ENCODE measurements at regions not wholly inside any gene's neighbourhood (a gene's known extent, or its start where the extent isn't known, plus 50 kb on each side); places are given as distances from the start of the nearest gene placed in this dataset.

DNA sequence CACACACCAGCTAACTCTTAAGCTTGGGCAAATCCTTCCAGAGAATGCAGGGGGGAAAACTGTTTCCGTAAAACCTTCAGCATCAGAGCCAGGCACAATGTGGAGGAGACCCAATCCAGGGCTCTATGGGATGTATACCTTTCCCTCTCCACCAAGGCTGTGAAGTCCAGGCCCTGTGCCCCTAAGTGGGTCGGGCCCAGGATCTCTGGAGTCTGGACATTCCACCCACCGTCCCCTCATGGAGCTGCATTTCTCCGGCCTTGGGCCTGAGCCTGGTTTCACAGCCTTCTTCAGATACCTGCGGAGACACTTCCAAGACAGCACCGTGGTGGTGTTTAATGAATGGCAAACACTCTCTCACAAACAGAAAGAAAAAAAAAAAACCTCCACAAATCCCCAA is 186.2 kb downstream of the URI1 start:
- DNase-seq (ENCODE audit: low spot score): no peak

DNA sequence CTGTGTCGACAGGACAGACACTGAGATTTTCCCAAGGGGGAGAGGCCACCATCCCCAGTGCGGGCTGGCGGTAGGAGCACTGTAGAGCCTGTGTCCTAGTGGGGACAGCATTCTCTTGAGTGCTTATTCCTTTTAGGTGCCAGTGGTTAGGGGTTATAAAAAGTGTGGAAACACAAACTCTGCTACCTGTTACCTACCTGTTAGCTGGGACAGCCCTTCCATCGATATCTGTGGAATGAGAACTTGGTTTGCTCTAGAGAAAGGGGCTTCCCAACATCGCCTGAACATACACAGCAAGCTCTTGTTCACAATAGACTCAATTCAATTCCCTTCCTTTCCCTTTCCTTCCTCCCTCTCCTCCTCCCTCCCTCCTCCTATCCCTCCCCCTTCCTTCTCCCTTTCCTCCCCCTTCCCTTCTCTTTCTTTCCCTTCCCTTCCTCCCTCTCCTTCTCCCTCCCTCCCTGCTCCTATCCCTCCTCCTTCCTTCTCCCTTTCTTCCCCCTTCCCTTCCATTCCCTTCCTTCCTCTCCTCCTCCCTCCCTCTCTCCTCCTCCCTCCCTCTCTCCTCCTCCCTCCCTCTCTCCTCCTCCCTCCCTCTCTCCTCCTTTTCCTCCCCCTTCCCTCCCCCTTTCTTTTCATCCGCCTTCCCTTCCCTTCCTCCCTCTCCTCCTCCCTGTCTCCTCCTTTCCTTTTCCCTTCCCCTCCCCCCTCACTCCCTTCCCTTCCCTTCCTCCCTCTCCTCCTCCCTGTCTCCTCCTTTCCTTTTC is 188.5 kb downstream of the URI1 start:
- no peak for DNase-seq (ENCODE audit: low spot score)

DNA sequence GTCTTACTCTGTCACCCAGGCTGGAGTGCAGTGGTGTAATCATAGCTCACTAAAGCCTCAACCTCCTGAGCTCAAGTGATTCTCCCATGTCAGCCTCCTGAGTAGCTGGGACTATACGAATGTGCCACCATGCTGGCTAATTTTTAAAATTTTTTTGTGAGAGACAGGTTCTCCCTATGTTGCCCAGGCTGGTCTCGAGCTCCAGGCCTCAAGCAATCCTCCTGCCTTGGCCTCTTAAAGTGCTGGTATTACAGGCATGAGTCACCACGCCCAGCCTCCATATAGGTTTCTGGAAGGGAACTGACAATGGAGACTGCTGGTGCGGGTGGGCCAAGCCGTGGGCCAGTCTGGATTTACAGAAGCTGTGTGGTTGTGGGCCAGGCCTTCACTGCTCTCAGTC is 189.2 kb downstream of the URI1 start:
- DNase-seq (ENCODE audit: low spot score): no peak

- DNase-seq (ENCODE audit: low spot score): no peak
Measured at GRCh38 chr19:30131722-30132291, 189.8 kb downstream of the URI1 start.

GRCh38 chr19:30132343-30133075 is 190.5 kb downstream of the URI1 start:
- no peak for DNase-seq (ENCODE audit: low spot score)

GRCh38 chr19:30133803-30134202 is 191.8 kb downstream of the URI1 start:
- DNase-seq (ENCODE audit: low spot score): no peak

- DNase-seq (ENCODE audit: low spot score): no peak
Measured at GRCh38 chr19:30135093-30135757, 193.2 kb downstream of the URI1 start.

- no peak for DNase-seq (ENCODE audit: low spot score)
Measured at GRCh38 chr19:30135797-30136196, 193.8 kb downstream of the URI1 start.

DNA sequence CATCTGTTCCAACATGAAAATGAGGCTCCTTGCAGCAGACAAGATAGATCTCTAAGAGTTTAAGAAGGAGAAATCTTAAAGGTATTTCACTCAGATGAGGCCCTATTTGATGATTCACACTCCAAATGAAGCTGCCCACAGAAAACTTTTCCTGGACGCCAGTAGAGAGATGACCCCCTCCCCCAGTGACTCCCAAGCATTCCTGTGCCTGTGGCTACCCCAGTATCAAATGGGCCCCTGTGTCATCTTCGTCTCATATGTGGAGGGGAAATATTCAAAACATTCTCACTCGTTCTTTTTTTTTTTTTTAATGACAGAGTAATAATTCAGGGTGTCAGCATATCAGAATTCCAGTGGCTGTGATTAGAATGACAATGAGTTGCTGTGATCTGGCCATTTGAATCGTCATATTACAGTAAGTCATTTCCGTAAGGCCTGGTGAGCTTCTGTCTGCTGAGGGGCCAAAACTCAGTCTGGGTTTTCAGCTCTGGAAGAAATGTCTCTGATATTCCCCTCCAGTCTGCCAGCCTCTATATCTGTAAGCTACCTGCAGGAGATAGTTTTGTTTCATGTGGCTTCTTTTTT is 194.7 kb downstream of the URI1 start:
- no peak for DNase-seq (ENCODE audit: low spot score)

- DNase-seq (ENCODE audit: low spot score): no peak
Measured at GRCh38 chr19:30137747-30138146, 195.7 kb downstream of the URI1 start.

GRCh38 chr19:30144242-30144758 is 202.3 kb downstream of the URI1 start:
- DNase-seq (ENCODE audit: low spot score): no peak

DNA sequence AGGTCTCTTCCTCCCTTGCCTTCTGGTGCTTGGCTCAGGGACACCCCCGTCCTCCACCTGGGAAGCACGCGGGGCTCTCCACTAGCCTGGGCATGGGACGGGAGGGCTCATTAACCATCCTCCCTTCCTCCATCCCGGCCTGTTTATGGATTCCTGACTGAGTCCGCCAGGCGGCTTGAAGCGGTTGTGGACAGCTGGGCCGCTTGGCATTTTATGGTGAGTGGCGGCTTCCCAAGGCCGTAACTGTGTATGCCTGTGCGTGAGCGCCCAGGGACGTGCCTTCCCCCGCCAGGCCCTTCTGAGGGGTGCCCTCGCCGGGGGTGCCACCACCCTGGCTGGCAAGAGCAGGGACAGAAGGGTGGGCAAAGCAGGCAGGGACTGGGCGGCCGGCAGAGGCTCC is 202.8 kb downstream of the URI1 start:
- no peak for DNase-seq (ENCODE audit: low spot score)

GRCh38 chr19:30145467-30145866 is 203.4 kb downstream of the URI1 start:
- DNase-seq (ENCODE audit: low spot score): no peak

DNA sequence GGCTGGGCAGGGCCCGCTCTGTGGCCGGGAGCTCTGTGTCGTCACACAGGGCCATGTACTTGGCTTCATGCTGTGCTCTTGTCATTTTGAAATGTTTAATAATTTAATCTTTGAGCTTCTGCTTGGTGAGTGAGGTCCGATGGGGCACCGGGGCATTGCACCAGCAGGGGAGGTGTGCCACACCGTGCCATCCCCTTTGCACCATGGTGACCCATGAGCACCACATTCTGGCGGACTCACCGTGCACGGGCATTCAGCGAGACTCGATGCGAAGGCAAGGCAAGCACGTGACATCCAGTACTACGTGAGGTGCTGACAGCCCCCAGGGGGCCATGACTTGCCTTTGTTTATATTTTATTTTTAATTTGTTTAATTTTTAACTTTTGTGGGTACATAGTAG is 204.3 kb downstream of the URI1 start:
- DNase-seq (ENCODE audit: low spot score): no peak

GRCh38 chr19:30148039-30148790 is 206.2 kb downstream of the URI1 start:
- no peak for DNase-seq (ENCODE audit: low spot score)

DNA sequence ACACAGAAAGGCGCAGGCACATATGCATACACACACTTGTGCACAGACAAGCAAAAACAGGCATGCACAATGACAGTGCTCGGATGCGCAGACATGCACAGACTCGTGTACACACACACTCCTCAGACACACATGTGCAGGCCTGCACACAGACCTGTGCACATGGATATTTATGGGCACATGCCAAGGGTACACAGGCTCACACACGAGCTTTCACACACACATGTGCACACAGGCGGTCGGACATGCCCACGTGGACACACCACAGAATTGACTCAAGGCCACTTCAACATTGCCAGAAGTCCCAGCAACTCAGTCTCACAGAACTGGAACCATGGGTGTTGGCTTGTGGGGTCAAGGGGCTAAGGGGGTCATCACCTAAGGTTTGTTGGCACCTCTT is 206.8 kb downstream of the URI1 start:
- DNase-seq (ENCODE audit: low spot score): no peak

DNA sequence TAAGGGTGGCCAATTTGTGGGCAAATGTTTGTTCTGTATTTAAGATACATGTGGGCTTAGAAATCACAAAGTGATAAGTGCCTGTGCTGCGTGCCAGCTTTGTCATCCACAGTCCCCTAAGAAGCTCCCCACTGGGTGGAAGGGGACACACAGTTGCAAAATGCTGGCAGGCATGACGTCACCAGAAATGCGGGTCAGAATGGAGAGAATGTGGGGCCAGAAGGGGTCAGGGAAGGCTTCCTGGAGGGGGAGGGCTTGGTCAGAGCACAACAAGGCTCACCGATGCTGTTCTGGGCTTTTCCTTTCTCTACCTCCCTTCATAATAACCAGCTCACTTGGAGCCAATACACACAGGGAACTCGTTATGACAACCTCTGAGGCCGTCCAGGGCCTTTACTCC is 207.3 kb downstream of the URI1 start:
- DNase-seq (ENCODE audit: low spot score): no peak

DNA sequence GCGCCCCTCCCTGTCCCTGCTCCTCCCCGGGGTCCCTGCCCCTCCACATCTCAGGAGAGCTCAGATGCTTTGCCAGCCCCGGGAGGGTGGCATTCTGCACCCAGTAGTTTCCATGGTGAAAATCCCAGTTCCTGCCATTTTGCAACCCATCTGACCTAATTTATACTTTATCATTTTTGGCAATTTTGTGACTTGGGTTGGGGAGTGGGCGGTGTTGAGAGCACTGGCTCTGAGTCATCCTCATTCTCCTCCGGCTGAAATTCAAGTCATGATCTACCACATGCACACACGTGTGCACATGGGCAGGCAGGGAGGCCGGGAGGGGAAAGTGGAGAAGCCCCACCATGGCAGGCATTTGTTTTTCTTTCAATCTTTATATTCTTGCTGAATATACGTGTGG is 208.6 kb downstream of the URI1 start:
- DNase-seq (ENCODE audit: low spot score): no peak

- DNase-seq (ENCODE audit: low spot score): no peak
Measured at GRCh38 chr19:30151081-30151480, 209.0 kb downstream of the URI1 start.

- DNase-seq (ENCODE audit: low spot score): no peak
Measured at GRCh38 chr19:30152510-30153291, 210.7 kb downstream of the URI1 start.
